ENCODE measurements at regions not wholly inside any gene's neighbourhood (a gene's known extent, or its start where the extent isn't known, plus 50 kb on each side); places are given as distances from the start of the nearest gene placed in this dataset.

- TF ChIP-seq, protein P1, sequence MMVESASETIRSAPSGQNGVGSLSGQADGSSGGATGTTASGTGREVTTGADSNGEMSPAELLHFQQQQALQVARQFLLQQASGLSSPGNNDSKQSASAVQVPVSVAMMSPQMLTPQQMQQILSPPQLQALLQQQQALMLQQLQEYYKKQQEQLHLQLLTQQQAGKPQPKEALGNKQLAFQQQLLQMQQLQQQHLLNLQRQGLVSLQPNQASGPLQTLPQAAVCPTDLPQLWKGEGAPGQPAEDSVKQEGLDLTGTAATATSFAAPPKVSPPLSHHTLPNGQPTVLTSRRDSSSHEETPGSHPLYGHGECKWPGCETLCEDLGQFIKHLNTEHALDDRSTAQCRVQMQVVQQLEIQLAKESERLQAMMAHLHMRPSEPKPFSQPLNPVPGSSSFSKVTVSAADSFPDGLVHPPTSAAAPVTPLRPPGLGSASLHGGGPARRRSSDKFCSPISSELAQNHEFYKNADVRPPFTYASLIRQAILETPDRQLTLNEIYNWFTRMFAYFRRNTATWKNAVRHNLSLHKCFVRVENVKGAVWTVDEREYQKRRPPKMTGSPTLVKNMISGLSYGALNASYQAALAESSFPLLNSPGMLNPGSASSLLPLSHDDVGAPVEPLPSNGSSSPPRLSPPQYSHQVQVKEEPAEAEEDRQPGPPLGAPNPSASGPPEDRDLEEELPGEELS (CRISPR knock-in tag; IDR thresholded peaks at IDR 0.05) = no peak
- TF ChIP-seq SOX15 (CRISPR knock-in tag; IDR thresholded peaks at IDR 0.05) (no peak), FOXP1 (CRISPR knock-in tag; IDR thresholded peaks at IDR 0.05; ENCODE audit: borderline replicate concordance) (no peak)
- TF ChIP-seq, protein P2, sequence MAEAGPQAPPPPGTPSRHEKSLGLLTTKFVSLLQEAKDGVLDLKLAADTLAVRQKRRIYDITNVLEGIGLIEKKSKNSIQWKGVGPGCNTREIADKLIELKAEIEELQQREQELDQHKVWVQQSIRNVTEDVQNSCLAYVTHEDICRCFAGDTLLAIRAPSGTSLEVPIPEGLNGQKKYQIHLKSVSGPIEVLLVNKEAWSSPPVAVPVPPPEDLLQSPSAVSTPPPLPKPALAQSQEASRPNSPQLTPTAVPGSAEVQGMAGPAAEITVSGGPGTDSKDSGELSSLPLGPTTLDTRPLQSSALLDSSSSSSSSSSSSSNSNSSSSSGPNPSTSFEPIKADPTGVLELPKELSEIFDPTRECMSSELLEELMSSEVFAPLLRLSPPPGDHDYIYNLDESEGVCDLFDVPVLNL (CRISPR knock-in tag; IDR thresholded peaks at IDR 0.05; ENCODE audit: borderline replicate concordance, low read depth) = no peak
Measured at GRCh38 chr3:176403531-176403930, 793.8 kb downstream of the TBL1XR1 start (continued).

- ATAC-seq (no peak), DNase-seq (ENCODE audit: low spot score) (no peak)
- H3K4me3 Mint-ChIP-seq = no peak overlapping the region
- H3K36me3 Mint-ChIP-seq = peaks cover 9% of the 10 kb centered on the region
- TF ChIP-seq E2F1 (CRISPR knock-in tag; IDR thresholded peaks at IDR 0.05) (no peak), STAT6 (CRISPR knock-in tag; conservative IDR thresholded peaks at IDR 0.05; ENCODE audit: low read depth) (no peak), RORB (CRISPR knock-in tag; IDR thresholded peaks at IDR 0.05) (no peak), CTCF (IDR thresholded peaks at IDR 0.05) (no peak), IRF2 (CRISPR knock-in tag; IDR thresholded peaks at IDR 0.05; ENCODE audit: borderline replicate concordance, low read depth) (no peak), USF2 (CRISPR knock-in tag; IDR thresholded peaks at IDR 0.05) (no peak), E2F5 (CRISPR knock-in tag; IDR thresholded peaks at IDR 0.05) (no peak), SOX15 (CRISPR knock-in tag; IDR thresholded peaks at IDR 0.05) (no peak), FOXJ3 (CRISPR knock-in tag; IDR thresholded peaks at IDR 0.05; ENCODE audit: borderline replicate concordance) (no peak), ZNF396 (CRISPR knock-in tag; IDR thresholded peaks at IDR 0.05; ENCODE audit: borderline replicate concordance) (no peak), JAZF1 (CRISPR knock-in tag; IDR thresholded peaks at IDR 0.05) (no peak), TCF7 (CRISPR knock-in tag; IDR thresholded peaks at IDR 0.05; ENCODE audit: low read depth) (no peak), OVOL2 (CRISPR knock-in tag; IDR thresholded peaks at IDR 0.05; ENCODE audit: borderline replicate concordance) (no peak), FOXP1 (CRISPR knock-in tag; IDR thresholded peaks at IDR 0.05; ENCODE audit: borderline replicate concordance) (no peak), CREM (CRISPR knock-in tag; IDR thresholded peaks at IDR 0.05) (no peak)
- TF ChIP-seq, protein P3, sequence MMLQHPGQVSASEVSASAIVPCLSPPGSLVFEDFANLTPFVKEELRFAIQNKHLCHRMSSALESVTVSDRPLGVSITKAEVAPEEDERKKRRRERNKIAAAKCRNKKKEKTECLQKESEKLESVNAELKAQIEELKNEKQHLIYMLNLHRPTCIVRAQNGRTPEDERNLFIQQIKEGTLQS (CRISPR knock-in tag; conservative IDR thresholded peaks at IDR 0.05) = no peak
- TF ChIP-seq, protein P4, sequence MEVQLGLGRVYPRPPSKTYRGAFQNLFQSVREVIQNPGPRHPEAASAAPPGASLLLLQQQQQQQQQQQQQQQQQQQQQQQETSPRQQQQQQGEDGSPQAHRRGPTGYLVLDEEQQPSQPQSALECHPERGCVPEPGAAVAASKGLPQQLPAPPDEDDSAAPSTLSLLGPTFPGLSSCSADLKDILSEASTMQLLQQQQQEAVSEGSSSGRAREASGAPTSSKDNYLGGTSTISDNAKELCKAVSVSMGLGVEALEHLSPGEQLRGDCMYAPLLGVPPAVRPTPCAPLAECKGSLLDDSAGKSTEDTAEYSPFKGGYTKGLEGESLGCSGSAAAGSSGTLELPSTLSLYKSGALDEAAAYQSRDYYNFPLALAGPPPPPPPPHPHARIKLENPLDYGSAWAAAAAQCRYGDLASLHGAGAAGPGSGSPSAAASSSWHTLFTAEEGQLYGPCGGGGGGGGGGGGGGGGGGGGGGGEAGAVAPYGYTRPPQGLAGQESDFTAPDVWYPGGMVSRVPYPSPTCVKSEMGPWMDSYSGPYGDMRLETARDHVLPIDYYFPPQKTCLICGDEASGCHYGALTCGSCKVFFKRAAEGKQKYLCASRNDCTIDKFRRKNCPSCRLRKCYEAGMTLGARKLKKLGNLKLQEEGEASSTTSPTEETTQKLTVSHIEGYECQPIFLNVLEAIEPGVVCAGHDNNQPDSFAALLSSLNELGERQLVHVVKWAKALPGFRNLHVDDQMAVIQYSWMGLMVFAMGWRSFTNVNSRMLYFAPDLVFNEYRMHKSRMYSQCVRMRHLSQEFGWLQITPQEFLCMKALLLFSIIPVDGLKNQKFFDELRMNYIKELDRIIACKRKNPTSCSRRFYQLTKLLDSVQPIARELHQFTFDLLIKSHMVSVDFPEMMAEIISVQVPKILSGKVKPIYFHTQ (CRISPR knock-in tag; IDR thresholded peaks at IDR 0.05) = no peak
- TF ChIP-seq, protein P2 (CRISPR knock-in tag; IDR thresholded peaks at IDR 0.05; ENCODE audit: borderline replicate concordance, low read depth) = no peak
- ChIA-PET CTCF (no interaction called here), POLR2A (no interaction called here)
- H3K27ac Mint-ChIP-seq = no peak overlapping the region
- peaks cover 24% of the 10 kb centered on the region for H3K9me3 Mint-ChIP-seq
- no peaks in the 10 kb centered on the region for H3K4me1 Mint-ChIP-seq
- no peaks in the 10 kb centered on the region for H3K27me3 Mint-ChIP-seq (ENCODE audit: low read depth)
Measured at GRCh38 chr3:176401211-176401610, 796.1 kb downstream of the TBL1XR1 start.

Data from WTC11 (cell line).